GM12874 (cell line): ENCODE measurements at regions not wholly inside any gene's neighbourhood (a gene's known extent, or its start where the extent isn't known, plus 50 kb on each side); places are given as distances from the start of the nearest gene placed in this dataset.

ENCODE experiments used
- TF ChIP-seq, protein P1 (sequence below): IDR thresholded peaks from 2 replicates; pipeline ENCODE4 v1.5.1; 2011; ENCODE audit warnings: low read depth, mild to moderate bottlenecking, control low read depth, low read length, moderate library complexity; ENCODE audit not compliant: insufficient read depth

- TF ChIP-seq, protein P1, sequence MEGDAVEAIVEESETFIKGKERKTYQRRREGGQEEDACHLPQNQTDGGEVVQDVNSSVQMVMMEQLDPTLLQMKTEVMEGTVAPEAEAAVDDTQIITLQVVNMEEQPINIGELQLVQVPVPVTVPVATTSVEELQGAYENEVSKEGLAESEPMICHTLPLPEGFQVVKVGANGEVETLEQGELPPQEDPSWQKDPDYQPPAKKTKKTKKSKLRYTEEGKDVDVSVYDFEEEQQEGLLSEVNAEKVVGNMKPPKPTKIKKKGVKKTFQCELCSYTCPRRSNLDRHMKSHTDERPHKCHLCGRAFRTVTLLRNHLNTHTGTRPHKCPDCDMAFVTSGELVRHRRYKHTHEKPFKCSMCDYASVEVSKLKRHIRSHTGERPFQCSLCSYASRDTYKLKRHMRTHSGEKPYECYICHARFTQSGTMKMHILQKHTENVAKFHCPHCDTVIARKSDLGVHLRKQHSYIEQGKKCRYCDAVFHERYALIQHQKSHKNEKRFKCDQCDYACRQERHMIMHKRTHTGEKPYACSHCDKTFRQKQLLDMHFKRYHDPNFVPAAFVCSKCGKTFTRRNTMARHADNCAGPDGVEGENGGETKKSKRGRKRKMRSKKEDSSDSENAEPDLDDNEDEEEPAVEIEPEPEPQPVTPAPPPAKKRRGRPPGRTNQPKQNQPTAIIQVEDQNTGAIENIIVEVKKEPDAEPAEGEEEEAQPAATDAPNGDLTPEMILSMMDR, result no peak
Observed at GRCh38 chr16:85202631-85203461, 90.6 kb upstream of the CIBAR2 start.

GRCh38 chr16:85203462-85203813 lies 91.2 kb upstream of the CIBAR2 start:
- TF ChIP-seq, protein P1, result no peak

DNA sequence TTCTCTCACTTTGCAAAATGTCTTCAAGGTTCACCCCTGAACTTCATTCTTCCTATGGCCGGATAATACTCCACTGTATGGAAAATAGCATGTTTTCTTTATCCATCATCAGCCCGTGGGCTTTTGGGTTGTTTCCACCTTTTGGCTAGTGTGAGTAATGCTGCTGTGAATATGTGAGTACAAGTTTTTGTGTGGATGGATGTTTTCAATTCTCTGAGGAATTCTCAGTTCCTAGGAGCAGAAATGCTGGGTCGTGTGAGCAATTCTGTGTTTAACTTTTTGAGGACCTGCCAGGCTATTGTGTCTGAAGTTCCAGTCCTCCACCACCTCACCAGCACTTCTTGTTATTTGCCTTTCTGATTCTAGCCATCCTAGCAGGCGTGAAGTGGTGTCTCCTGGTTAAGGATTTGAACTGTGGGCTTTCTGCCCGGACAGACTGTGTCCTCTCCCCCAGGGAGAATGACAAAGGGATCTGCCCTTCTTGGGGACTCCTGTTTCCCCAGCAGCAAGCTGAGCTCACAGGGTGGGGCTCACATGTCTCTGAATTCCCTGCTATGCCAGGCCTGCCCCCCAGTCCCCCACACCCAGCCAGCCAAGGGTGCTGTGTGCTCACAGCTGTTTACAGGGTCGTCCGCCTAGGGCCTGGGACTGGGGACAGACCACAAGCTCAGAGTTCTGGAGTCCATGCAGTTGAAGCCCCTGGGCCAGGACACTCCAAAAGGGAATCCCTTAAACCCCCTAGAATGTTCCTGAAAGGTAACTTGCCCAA lies 92.2 kb upstream of the CIBAR2 start:
- TF ChIP-seq, protein P1, result no peak

- TF ChIP-seq, protein P1, result no peak
Observed at GRCh38 chr16:85205747-85206471, 93.6 kb upstream of the CIBAR2 start.

DNA sequence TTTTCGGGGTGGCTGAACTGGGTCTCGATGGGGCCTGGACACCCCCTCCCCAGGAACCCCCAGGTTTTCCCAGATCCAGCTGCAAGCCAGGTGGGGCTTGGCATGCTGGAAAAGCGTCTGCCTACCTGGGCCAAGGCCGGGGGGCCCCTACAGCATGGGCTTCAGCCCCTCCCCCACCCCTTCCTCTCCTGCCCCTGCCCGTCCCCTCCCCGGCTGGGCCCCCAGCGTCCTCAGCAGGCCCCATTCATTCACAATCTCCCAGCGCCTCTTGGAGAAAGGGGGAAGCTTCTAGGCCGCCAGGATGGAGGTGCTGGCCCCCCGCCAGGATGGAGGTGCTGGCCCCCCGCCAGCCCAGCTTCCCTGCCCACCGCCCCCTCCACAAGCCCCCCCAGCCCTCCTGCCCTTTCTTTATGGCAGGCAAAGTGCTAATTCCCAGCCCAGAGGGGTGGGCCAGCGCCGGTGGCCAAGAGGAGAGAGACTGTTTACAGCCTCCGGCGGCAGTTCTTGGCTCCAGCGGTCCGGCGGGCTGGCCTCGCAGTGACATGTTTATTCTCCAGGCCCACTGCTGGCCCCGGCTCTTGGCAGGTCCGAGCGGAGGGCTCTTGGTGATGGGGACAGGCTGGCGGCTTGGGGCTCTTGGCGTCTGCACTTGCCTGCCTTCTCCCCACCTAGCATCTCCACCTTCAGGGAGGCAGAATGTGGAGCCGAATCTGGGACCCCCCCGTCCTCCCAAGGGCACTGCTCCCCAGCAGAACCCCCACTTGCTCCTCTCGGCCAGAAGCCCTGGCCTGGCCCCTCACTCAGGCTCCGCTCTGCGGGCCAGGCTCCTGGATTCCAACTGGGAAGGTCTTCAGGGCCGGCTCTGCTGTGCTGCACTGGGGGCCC lies 94.4 kb upstream of the CIBAR2 start:
- TF ChIP-seq, protein P1, result no peak

DNA sequence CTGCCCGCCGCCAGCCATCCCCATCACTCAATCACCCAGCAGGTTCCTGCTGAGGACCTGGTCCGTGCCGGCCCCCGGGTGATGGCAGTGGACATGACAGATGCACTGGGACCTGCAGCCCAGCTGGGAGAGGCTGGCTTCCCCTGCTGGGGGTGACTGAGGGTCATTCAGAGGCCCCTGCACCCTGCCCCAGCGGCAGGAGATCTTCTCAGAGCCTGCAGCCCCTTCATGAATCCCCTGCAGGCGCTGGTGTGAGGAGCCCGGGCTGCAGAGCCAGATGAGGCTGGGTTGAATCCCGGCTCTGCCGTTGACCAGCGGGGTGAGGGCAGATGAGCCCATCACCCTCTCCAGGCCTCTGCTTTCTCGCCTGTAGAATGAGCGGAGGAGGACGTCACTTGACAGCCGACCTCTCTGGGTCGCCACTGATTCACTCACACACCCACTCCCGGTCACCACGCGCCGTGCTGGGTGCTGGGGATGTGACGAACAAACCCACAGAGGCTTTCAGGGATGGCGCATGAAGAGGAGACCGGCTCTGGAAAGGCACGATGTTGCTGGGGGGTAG lies 95.2 kb upstream of the CIBAR2 start:
- TF ChIP-seq, protein P1, result no peak
